PFSK-1 (cell line): ENCODE measurements at regions not wholly inside any gene's neighbourhood (a gene's known extent, or its start where the extent isn't known, plus 50 kb on each side); places are given as distances from the start of the nearest gene placed in this dataset.

Source experiments
- POLR2AphosphoS5 ChIP-seq: IDR thresholded peaks from 2 replicates; pipeline ENCODE4 v1.6.1; 2012; ENCODE audit warnings: low read depth, mild to moderate bottlenecking, control low read depth, low read length, moderate library complexity
- TAF1 ChIP-seq: IDR thresholded peaks from 2 replicates; pipeline ENCODE4 v1.6.1; 2012; ENCODE audit warnings: low read length, control low read depth, borderline replicate concordance; ENCODE audit not compliant: insufficient read depth

GRCh38 chr9:113775749-113776148 is 100.4 kb upstream of the ZNF618 start:
- TF ChIP-seq POLR2AphosphoS5 (no peak), TAF1 (no peak)
